IgD-negative memory B cell (primary cell): ENCODE measurements at regions not wholly inside any gene's neighbourhood (a gene's known extent, or its start where the extent isn't known, plus 50 kb on each side); places are given as distances from the start of the nearest gene placed in this dataset.

Experiments
- H3K27ac Mint-ChIP-seq, 3 donors: one replicate each; pipeline ENCODE4 v1.8.0; 2020 to 2022; ENCODE audit warnings: mild to moderate bottlenecking in 3 of 3, mixed read lengths in 3 of 3, moderate library complexity in 1 of 3
- H3K27me3 Mint-ChIP-seq: one replicate; pipeline ENCODE4 v1.8.0; 2021; ENCODE audit warnings: mixed read lengths
- H3K36me3 Mint-ChIP-seq: one replicate; pipeline ENCODE4 v1.8.0; 2020; ENCODE audit warnings: mild to moderate bottlenecking, mixed read lengths
- H3K4me1 Mint-ChIP-seq, 3 donors: one replicate each; pipeline ENCODE4 v1.8.0; 2020 to 2022; ENCODE audit warnings: mixed read lengths in 3 of 3, mild to moderate bottlenecking in 1 of 3
- H3K4me3 Mint-ChIP-seq, 4 donors: one replicate each; pipeline ENCODE4 v1.8.0; 2020 to 2022; ENCODE audit warnings: mild to moderate bottlenecking in 4 of 4, mixed read lengths in 4 of 4, moderate library complexity in 3 of 4
- H3K9me3 Mint-ChIP-seq, 3 donors: one replicate each; pipeline ENCODE4 v1.8.0; 2020 to 2021; ENCODE audit warnings: mixed read lengths in 3 of 3, mild to moderate bottlenecking in 1 of 3

GRCh38 chr10:2870654-2871053 lies 196.7 kb upstream of the PFKP start:
- H3K36me3 Mint-ChIP-seq, result no peaks in the 10 kb centered on the region
- H3K9me3 Mint-ChIP-seq, result peaks cover 0 to 1% (median 1%) of the 10 kb centered on the region in 3 donors
- no peaks in the 10 kb centered on the region for H3K4me1 Mint-ChIP-seq
- peaks cover 7% of the 10 kb centered on the region for H3K27me3 Mint-ChIP-seq
- H3K27ac Mint-ChIP-seq, result no peak overlapping the region
- no peak overlapping the region for H3K4me3 Mint-ChIP-seq

- peaks cover 6% of the 10 kb centered on the region for H3K27me3 Mint-ChIP-seq
- no peak overlapping the region for H3K27ac Mint-ChIP-seq
- no peak overlapping the region for H3K4me3 Mint-ChIP-seq
- no peaks in the 10 kb centered on the region for H3K4me1 Mint-ChIP-seq
- no peaks in the 10 kb centered on the region for H3K36me3 Mint-ChIP-seq
- peaks cover 0 to 3% (median 1%) of the 10 kb centered on the region in 3 donors for H3K9me3 Mint-ChIP-seq
These were observed 199.5 kb upstream of the PFKP start for GRCh38 chr10:2867788-2868299.

GRCh38 chr10:2866569-2866968 lies 200.8 kb upstream of the PFKP start:
- H3K4me1 Mint-ChIP-seq, result no peaks in the 10 kb centered on the region
- no peak overlapping the region for H3K27ac Mint-ChIP-seq
- H3K9me3 Mint-ChIP-seq, result peaks cover 0 to 3% (median 1%) of the 10 kb centered on the region in 3 donors
- no peak overlapping the region for H3K4me3 Mint-ChIP-seq
- H3K36me3 Mint-ChIP-seq, result no peaks in the 10 kb centered on the region
- H3K27me3 Mint-ChIP-seq, result peaks cover 6% of the 10 kb centered on the region

DNA sequence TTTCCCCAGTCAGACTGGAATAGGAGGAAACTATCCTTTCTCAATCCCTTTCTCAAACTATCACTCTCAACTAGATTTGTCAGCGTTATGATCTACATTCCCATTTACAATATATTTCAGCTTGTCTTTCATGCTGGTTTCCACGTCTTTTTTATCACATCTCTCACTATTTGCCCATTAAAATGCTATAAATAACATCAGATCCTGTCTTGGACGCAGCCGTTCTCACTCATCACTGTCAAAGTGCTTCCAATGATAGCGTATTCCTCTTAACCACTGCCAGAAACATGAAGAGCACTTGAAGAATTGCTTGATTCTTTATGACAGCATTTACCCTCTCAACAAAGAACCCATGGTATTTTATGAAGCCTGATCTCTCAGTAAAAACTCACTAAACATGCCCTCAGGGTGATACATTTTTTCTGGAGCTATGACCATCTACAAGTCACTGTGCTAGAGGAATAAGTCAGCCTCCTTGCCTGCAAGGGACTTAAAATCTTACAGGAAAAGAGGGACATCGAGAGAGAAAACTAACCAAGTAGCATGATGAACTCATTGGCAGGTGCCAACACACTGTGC lies 205.6 kb upstream of the PFKP start:
- no peak overlapping the region for H3K27ac Mint-ChIP-seq
- H3K9me3 Mint-ChIP-seq, result peaks cover 1 to 4% (median 2%) of the 10 kb centered on the region in 3 donors
- H3K4me3 Mint-ChIP-seq, result no peak overlapping the region
- H3K36me3 Mint-ChIP-seq, result no peaks in the 10 kb centered on the region
- no peaks in the 10 kb centered on the region for H3K4me1 Mint-ChIP-seq
- H3K27me3 Mint-ChIP-seq, result no peaks in the 10 kb centered on the region

- H3K4me1 Mint-ChIP-seq, result no peaks in the 10 kb centered on the region
- peaks cover 6% of the 10 kb centered on the region for H3K27me3 Mint-ChIP-seq
- no peaks in the 10 kb centered on the region for H3K36me3 Mint-ChIP-seq
- no peak overlapping the region for H3K27ac Mint-ChIP-seq
- H3K9me3 Mint-ChIP-seq, result peaks cover 2 to 4% (median 3%) of the 10 kb centered on the region in 3 donors
- H3K4me3 Mint-ChIP-seq, result no peak overlapping the region
These were observed 208.9 kb upstream of the PFKP start for GRCh38 chr10:2858452-2858851.

DNA sequence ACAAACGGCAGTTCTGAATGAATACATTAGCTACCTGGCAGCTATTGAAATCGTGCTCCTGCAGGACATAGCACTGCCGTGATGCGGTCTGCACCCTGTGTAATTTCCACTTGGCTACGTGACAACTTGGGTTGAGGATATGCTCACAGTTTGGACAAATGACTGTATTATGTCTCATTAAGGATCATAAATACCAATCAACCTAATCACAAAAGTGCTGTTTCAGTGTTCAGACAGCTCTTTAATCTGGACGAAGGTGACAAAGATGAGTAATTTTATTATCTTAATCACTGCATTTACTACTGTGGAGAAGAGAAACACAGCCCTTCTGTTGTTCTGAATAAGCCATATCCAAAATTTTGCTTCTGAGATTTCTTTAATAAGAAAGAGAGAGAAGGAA lies 210.8 kb upstream of the PFKP start:
- Mint-ChIP-seq H3K36me3 (no peaks in the 10 kb centered on the region), H3K4me1 (no peaks in the 10 kb centered on the region), H3K27ac (no peak overlapping the region), H3K27me3 (peaks cover 6% of the 10 kb centered on the region), H3K9me3 (peaks cover 2 to 4% (median 3%) of the 10 kb centered on the region in 3 donors), H3K4me3 (no peak overlapping the region)

- Mint-ChIP-seq H3K9me3 (peaks cover 0 to 7% (median 2%) of the 10 kb centered on the region in 3 donors), H3K27ac (no peak overlapping the region), H3K4me1 (no peaks in the 10 kb centered on the region), H3K36me3 (no peaks in the 10 kb centered on the region), H3K27me3 (peaks cover 11% of the 10 kb centered on the region), H3K4me3 (no peak overlapping the region)
These were observed 214.6 kb upstream of the PFKP start for GRCh38 chr10:2852574-2853323.

DNA sequence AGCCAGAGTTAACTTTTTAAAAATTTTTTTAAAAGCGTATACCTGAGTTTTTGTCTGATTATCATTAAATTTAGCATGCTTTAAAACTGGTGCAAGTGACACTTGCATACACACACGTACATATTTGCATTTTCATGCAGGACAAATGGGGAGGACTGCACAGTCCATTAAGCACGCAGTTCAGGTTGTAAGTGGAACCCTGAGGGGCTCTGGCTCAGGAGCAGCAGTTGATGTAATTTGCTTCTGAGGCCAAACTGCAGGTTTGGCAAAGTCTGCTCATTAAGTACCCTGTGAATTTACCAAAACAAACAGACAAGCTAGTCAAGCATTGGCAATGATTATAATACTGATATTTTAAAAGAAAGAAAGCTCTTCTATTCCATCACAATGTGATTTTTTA lies 215.8 kb upstream of the PFKP start:
- peaks cover 11% of the 10 kb centered on the region for H3K27me3 Mint-ChIP-seq
- H3K36me3 Mint-ChIP-seq, result no peaks in the 10 kb centered on the region
- no peak overlapping the region for H3K4me3 Mint-ChIP-seq
- no peaks in the 10 kb centered on the region for H3K4me1 Mint-ChIP-seq
- no peak overlapping the region for H3K27ac Mint-ChIP-seq
- peaks cover 0 to 7% (median 2%) of the 10 kb centered on the region in 3 donors for H3K9me3 Mint-ChIP-seq

DNA sequence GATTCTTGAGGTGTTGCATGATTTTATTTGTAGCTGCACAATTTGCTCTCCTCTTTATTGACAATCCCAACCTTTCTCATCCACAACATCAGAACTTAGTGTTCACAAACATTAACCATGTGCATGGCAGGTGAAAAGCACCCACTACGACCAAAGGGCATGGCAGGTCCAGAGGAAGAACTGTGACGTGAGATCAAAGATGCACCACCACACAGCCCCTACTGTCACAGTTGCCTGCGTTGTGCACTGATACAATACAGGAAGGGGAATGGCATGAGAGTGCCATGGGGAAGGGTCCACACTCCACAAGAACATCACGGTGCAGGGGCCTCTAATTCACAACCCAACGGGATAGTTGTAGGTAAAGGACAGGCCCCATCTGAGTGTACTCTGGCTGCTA lies 217.1 kb upstream of the PFKP start:
- Mint-ChIP-seq H3K36me3 (no peaks in the 10 kb centered on the region), H3K4me3 (no peak overlapping the region), H3K9me3 (peaks cover 0 to 4% (median 2%) of the 10 kb centered on the region in 3 donors), H3K27ac (no peak overlapping the region), H3K4me1 (no peaks in the 10 kb centered on the region), H3K27me3 (peaks cover 11% of the 10 kb centered on the region)

DNA sequence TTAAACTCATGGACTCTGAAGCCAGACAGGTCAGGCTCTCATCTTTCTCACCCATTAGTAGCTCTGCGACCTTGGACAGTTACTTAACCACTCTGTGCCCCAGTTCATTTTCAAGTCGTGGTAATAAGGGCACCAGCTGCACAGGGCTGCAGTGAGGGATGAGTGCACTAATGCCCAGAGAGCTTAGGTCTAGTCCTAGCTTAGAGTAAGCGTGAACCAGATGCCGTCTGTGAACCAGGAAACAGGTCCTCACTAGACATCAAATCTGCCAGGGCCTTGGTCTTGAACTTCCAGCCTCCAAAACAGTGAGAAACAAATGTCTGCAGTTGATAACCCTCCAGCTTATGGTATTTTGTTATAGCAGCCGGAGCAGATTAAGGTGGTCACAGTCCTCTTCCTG lies 222.4 kb upstream of the PFKP start:
- peaks cover 2% of the 10 kb centered on the region for H3K27me3 Mint-ChIP-seq

DNA sequence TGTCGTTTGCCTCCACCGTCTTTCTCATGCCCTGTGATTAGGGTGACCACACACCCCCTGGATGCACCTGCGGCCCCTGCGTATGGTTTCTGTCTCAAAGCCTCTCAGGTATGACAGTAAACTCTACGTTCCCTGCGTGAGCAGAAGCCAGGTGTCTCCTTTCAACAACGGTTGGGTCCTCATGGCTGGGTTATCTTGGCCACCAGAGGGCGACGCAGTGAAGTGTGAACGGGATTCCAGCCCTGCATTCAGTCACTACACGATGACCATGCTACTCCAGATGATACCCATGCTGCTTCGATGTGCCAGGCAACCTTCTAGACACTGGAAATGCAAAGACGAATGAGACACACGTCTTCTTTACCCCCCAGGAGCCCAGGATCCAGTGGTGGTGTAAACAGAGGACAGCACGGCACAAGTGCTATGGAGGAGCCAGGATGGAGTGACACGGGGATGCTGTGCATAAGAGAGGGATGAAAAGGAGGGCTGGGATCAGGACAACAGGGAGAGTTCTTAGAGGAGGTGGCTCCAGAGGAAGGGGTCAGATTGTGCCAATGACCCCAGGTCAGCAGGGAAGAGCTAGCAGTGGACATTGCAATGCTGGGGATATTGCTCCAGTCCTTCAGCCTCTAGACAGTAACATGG lies 228.1 kb upstream of the PFKP start:
- Mint-ChIP-seq H3K36me3 (peaks cover 2% of the 10 kb centered on the region), H3K27ac (no peak overlapping the region), H3K9me3 (peaks cover 0 to 2% (median 0%) of the 10 kb centered on the region in 3 donors), H3K4me1 (no peaks in the 10 kb centered on the region), H3K4me3 (no peak overlapping the region), H3K27me3 (peaks cover 2% of the 10 kb centered on the region)

More for the DNA sequence above, 222.4 kb upstream of the PFKP start:
- Mint-ChIP-seq H3K9me3 (peaks cover 0 to 4% (median 0%) of the 10 kb centered on the region in 3 donors), H3K4me1 (no peaks in the 10 kb centered on the region), H3K4me3 (no peak overlapping the region), H3K36me3 (no peaks in the 10 kb centered on the region), H3K27ac (no peak overlapping the region)

DNA sequence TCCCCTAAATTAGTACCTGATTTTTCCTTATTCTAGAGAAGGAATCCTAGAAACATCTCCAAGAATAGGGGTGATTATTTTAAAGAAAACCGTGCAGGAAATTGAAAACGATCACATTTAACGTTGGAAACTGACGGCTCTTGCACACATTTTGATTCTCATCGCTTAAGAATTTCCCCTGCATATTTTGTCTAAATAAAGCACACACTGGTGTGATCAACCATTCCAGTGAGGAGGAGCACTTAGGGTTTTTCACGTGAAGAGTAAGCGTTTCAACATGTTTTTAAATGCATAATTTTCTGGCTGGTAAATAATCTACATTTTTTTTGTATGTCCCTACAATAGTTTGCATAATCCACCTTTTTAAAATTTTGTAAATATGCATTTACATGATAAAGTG lies 229.7 kb upstream of the PFKP start:
- Mint-ChIP-seq H3K4me1 (no peaks in the 10 kb centered on the region), H3K36me3 (peaks cover 2% of the 10 kb centered on the region), H3K9me3 (peaks cover 0 to 2% (median 0%) of the 10 kb centered on the region in 3 donors)

DNA sequence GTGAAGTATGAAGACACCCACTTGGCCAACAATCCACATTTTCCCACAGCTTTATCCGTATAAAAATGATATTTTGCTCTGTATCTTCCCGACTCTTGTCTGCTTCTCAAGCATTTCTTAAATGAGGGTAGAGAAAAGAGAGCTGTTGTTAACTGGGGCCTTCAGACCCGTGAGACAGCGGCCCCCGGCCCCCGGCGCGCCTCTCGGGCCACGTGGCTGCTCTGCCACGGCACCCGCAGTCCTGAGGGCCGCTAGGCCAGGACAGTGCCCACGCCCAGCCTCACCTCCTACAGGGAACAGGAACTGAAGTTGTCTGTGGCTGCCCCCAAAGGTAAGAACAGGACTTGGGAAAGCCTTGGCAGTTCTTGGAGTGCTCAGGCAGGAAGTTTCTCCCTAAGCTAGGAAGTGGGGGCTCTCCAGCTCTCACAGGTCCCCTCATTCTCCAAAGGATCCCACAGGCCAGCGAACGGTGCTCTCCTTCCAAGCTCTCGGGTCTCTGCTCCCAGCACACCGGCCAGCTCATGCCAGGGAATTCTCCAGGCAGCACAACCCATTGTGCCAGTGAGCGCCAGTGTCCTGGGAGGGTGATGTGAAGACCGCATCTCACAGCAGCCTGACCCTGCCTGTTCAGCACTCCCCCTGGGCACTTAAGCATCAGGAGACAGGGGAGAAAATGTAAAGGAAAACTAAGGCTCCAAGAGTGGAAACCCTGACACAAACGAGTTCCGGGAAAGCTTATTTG lies 230.3 kb upstream of the PFKP start:
- Mint-ChIP-seq H3K27me3 (no peaks in the 10 kb centered on the region), H3K9me3 (peaks cover 0 to 2% (median 0%) of the 10 kb centered on the region in 3 donors), H3K36me3 (peaks cover 2% of the 10 kb centered on the region), H3K27ac (no peak overlapping the region), H3K4me3 (no peak overlapping the region), H3K4me1 (no peaks in the 10 kb centered on the region)

More for the DNA sequence above, 229.7 kb upstream of the PFKP start:
- H3K4me3 Mint-ChIP-seq, result no peak overlapping the region
- no peak overlapping the region for H3K27ac Mint-ChIP-seq
- H3K27me3 Mint-ChIP-seq, result no peaks in the 10 kb centered on the region

GRCh38 chr10:2834214-2834613 lies 233.1 kb upstream of the PFKP start:
- Mint-ChIP-seq H3K4me3 (no peak overlapping the region), H3K9me3 (peaks cover 0 to 2% (median 0%) of the 10 kb centered on the region in 3 donors), H3K4me1 (no peaks in the 10 kb centered on the region), H3K27me3 (no peaks in the 10 kb centered on the region), H3K36me3 (peaks cover 2% of the 10 kb centered on the region), H3K27ac (no peak overlapping the region)

DNA sequence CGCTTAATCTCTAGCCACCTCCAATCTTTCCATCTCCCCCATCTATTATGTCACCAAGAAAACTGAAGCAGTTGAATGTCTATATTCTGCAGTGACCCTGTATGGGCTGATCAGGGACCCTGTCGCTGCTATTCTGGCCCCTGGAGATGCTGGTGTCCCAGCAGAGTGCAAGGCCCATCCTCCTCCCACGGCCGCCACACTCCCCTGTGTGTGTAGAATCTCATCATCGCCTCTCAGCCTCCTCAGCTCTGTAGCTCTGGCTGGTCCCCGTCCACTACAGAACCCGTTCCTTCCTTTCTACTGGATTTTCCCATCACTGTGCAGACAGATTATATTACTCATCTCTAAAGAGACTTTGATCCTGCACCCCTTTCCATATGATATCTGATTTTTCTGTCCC lies 235.8 kb upstream of the PFKP start:
- peaks cover 2% of the 10 kb centered on the region for H3K27me3 Mint-ChIP-seq
- peaks cover 2% of the 10 kb centered on the region for H3K36me3 Mint-ChIP-seq

More for the DNA sequence above, 235.8 kb upstream of the PFKP start:
- H3K9me3 Mint-ChIP-seq, result peaks cover 0 to 7% (median 2%) of the 10 kb centered on the region in 3 donors
- no peak overlapping the region for H3K27ac Mint-ChIP-seq
- no peak overlapping the region for H3K4me3 Mint-ChIP-seq
- no peaks in the 10 kb centered on the region for H3K4me1 Mint-ChIP-seq
